Astrocyte (in vitro differentiated cells and primary cell): ENCODE measurements at regions not wholly inside any gene's neighbourhood (a gene's known extent, or its start where the extent isn't known, plus 50 kb on each side); places are given as distances from the start of the nearest gene placed in this dataset.

ENCODE experiments used
- DNase-seq: peaks from one replicate; pipeline ENCODE4 v3.0.0-alpha.2; 2010; ENCODE audit warnings: low read depth
- FAIRE-seq: peaks from 2 replicates; lab custom pipeline; 2011; peaks lifted over from hg19 to GRCh38; lab: Jason Lieb, UNC
- H2AFZ ChIP-seq: 2 replicates; pipeline ENCODE4 v1.6.0; 2012; ENCODE audit warnings: low read depth, low read length, inconsistent platforms
- H3K27ac ChIP-seq: 2 replicates; pipeline ENCODE4 v1.5.1; 2011; ENCODE audit warnings: low read depth, low read length, inconsistent platforms
- H3K27me3 ChIP-seq: 2 replicates; pipeline ENCODE4 v1.6.0; 2011; ENCODE audit warnings: low read length, inconsistent platforms; ENCODE audit not compliant: insufficient read depth
- H3K36me3 ChIP-seq: 2 replicates; pipeline ENCODE4 v1.5.1; 2011; ENCODE audit warnings: low read length, inconsistent platforms; ENCODE audit not compliant: insufficient read depth
- H3K4me1 ChIP-seq: 2 replicates; pipeline ENCODE4 v1.5.1; 2011; ENCODE audit warnings: low read length, inconsistent platforms; ENCODE audit not compliant: insufficient read depth
- H3K4me2 ChIP-seq: 2 replicates; pipeline ENCODE4 v1.6.0; 2012; ENCODE audit warnings: low read length, inconsistent platforms
- H3K4me3 ChIP-seq: 2 replicates; pipeline ENCODE4 v1.5.1; 2011; ENCODE audit warnings: low read depth, mild to moderate bottlenecking, low read length, inconsistent platforms; ENCODE audit not compliant: insufficient read depth
- H3K79me2 ChIP-seq: 2 replicates; pipeline ENCODE4 v1.6.0; 2012; ENCODE audit warnings: mild to moderate bottlenecking, low read length, inconsistent platforms; ENCODE audit not compliant: insufficient read depth
- H3K9ac ChIP-seq: 2 replicates; pipeline ENCODE4 v1.6.0; 2012; ENCODE audit warnings: mild to moderate bottlenecking, low read length, inconsistent platforms
- H3K9me3 ChIP-seq: 2 replicates; pipeline ENCODE4 v1.5.1; 2012; ENCODE audit warnings: low read depth, mild to moderate bottlenecking, low read length, inconsistent platforms; ENCODE audit not compliant: insufficient read depth
- H4K20me1 ChIP-seq: 2 replicates; pipeline ENCODE4 v1.6.0; 2012; ENCODE audit warnings: low read length, inconsistent platforms; ENCODE audit not compliant: insufficient read depth
- H3K27ac Mint-ChIP-seq: one replicate; pipeline ENCODE4 v1.8.0; 2021; ENCODE audit warnings: mild to moderate bottlenecking, mixed read lengths; ENCODE audit not compliant: unreplicated experiment
- H3K27me3 Mint-ChIP-seq: one replicate; pipeline ENCODE4 v1.8.0; 2021; ENCODE audit warnings: low read depth, mixed read lengths; ENCODE audit not compliant: unreplicated experiment
- H3K36me3 Mint-ChIP-seq: one replicate; pipeline ENCODE4 v1.8.0; 2021; ENCODE audit warnings: low read depth, mixed read lengths; ENCODE audit not compliant: unreplicated experiment
- H3K4me1 Mint-ChIP-seq: one replicate; pipeline ENCODE4 v1.8.0; 2021; ENCODE audit warnings: low read depth, mixed read lengths; ENCODE audit not compliant: unreplicated experiment
- H3K4me3 Mint-ChIP-seq: one replicate; pipeline ENCODE4 v1.8.0; 2021; ENCODE audit warnings: mild to moderate bottlenecking, moderate library complexity, mixed read lengths; ENCODE audit not compliant: unreplicated experiment
- H3K9me3 Mint-ChIP-seq: one replicate; pipeline ENCODE4 v1.8.0; 2021; ENCODE audit warnings: mild to moderate bottlenecking, mixed read lengths; ENCODE audit not compliant: unreplicated experiment
- EZH2 ChIP-seq: IDR thresholded peaks from 2 replicates; pipeline ENCODE4 v1.6.1; 2012; ENCODE audit warnings: mild to moderate bottlenecking, low read length, inconsistent platforms; ENCODE audit not compliant: insufficient read depth
- TF ChIP-seq, protein P1 (sequence below): IDR thresholded peaks from 2 replicates; pipeline ENCODE4 v1.5.1; 2011; ENCODE audit warnings: low read depth, mild to moderate bottlenecking, inconsistent platforms, low read length, moderate library complexity; ENCODE audit not compliant: insufficient read depth

DNA sequence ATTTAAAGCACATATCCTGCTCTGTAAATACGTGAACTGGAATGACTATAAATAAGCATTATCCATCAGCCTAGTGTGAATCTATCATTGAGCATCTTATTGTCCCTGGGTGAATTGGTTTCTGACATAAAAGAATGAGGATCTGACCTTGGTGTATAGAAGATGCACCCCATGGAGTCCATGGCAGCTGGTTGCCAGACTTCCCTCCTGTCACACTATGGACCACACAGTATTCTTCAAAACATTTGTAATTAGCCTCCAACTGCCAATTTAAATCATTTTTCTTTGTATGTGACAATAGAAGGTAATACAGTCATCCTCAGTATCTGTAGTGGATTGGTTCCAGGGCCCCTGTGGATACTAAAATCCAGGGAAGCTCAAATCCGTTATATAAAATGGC lies 238.1 kb upstream of the ZWINT start:
- H3K36me3 Mint-ChIP-seq: no peaks in the 10 kb centered on the region
- H3K9me3 ChIP-seq: no peaks in the 10 kb centered on the region
- no peak overlapping the region for H3K27ac Mint-ChIP-seq
- H3K4me3 Mint-ChIP-seq: no peak overlapping the region
- H3K79me2 ChIP-seq: no peaks in the 10 kb centered on the region
- DNase-seq (no peak), FAIRE-seq (no peak)
- H3K27me3 Mint-ChIP-seq: no peaks in the 10 kb centered on the region
- H3K4me3 ChIP-seq: no peak overlapping the region
- H4K20me1 ChIP-seq: no peaks in the 10 kb centered on the region
- no peak overlapping the region for H3K27ac ChIP-seq
- no peak overlapping the region for H2AFZ ChIP-seq
- H3K9me3 Mint-ChIP-seq: no peaks in the 10 kb centered on the region
- H3K4me1 ChIP-seq: no peaks in the 10 kb centered on the region
- H3K27me3 ChIP-seq: no peaks in the 10 kb centered on the region
- H3K4me2 ChIP-seq: no peak overlapping the region
- peaks cover 5% of the 10 kb centered on the region for H3K4me1 Mint-ChIP-seq
- H3K36me3 ChIP-seq: no peaks in the 10 kb centered on the region
- TF ChIP-seq, protein P1, sequence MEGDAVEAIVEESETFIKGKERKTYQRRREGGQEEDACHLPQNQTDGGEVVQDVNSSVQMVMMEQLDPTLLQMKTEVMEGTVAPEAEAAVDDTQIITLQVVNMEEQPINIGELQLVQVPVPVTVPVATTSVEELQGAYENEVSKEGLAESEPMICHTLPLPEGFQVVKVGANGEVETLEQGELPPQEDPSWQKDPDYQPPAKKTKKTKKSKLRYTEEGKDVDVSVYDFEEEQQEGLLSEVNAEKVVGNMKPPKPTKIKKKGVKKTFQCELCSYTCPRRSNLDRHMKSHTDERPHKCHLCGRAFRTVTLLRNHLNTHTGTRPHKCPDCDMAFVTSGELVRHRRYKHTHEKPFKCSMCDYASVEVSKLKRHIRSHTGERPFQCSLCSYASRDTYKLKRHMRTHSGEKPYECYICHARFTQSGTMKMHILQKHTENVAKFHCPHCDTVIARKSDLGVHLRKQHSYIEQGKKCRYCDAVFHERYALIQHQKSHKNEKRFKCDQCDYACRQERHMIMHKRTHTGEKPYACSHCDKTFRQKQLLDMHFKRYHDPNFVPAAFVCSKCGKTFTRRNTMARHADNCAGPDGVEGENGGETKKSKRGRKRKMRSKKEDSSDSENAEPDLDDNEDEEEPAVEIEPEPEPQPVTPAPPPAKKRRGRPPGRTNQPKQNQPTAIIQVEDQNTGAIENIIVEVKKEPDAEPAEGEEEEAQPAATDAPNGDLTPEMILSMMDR: no peak
- no peak for TF ChIP-seq EZH2
- no peak overlapping the region for H3K9ac ChIP-seq

DNA sequence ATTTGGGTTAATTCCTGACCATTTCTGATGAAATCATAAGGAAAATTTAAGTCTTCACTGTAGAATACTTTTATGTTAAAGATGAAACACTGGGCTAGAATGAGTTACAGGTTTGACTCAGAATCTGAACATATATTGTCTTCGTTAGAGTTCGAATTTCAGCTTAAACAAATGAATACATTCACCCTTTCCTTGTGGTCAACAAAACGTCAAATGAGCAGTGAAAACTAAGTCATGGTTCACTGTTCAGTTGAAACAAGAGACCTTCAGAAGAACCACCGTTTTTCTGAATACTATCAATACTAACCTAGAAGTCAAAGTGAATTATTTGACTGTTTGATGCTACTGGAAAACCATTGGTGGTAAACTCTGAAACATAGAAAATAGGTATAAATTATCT lies 235.2 kb upstream of the ZWINT start:
- H3K9me3 Mint-ChIP-seq: no peaks in the 10 kb centered on the region
- Histone ChIP-seq H3K4me3 (no peak overlapping the region), H4K20me1 (no peaks in the 10 kb centered on the region), H3K9me3 (no peaks in the 10 kb centered on the region), H3K79me2 (no peaks in the 10 kb centered on the region), H3K27ac (no peak overlapping the region), H3K4me1 (no peaks in the 10 kb centered on the region), H3K27me3 (no peaks in the 10 kb centered on the region), H3K36me3 (no peaks in the 10 kb centered on the region), H2AFZ (no peak overlapping the region), H3K9ac (no peak overlapping the region), H3K4me2 (no peak overlapping the region)
- H3K27me3 Mint-ChIP-seq: no peaks in the 10 kb centered on the region
- peaks cover 5% of the 10 kb centered on the region for H3K4me1 Mint-ChIP-seq
- FAIRE-seq: no peak
- H3K4me3 Mint-ChIP-seq: no peak overlapping the region
- TF ChIP-seq, protein P1: no peak
- TF ChIP-seq EZH2: no peak
- no peak overlapping the region for H3K27ac Mint-ChIP-seq
- no peak for DNase-seq
- H3K36me3 Mint-ChIP-seq: no peaks in the 10 kb centered on the region

DNA sequence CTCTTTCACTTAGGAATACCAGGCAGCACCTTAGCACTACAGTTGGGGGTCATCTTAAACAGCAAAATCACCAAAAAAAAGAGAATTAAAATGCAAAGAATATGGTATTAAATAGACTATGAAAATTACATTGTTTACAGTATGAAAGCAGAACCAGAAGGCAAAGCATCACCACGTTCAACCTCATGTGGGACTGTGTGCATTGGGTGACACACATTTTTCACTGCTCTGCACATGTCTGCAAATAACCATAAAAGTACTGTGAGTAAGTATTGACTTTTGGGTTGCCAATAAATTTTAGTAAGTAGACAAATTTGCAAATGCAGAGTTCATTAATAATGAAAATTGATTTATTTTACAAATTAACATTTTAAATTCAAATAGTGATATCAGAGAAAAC lies 232.1 kb upstream of the ZWINT start:
- Mint-ChIP-seq H3K27ac (no peak overlapping the region), H3K27me3 (no peaks in the 10 kb centered on the region), H3K4me3 (no peak overlapping the region), H3K9me3 (no peaks in the 10 kb centered on the region), H3K4me1 (peaks cover 5% of the 10 kb centered on the region), H3K36me3 (no peaks in the 10 kb centered on the region)
- Histone ChIP-seq H3K27ac (no peak overlapping the region), H3K27me3 (no peaks in the 10 kb centered on the region), H3K9ac (no peak overlapping the region), H3K4me2 (no peak overlapping the region), H3K9me3 (no peaks in the 10 kb centered on the region), H2AFZ (no peak overlapping the region), H3K79me2 (no peaks in the 10 kb centered on the region), H4K20me1 (no peaks in the 10 kb centered on the region), H3K36me3 (no peaks in the 10 kb centered on the region), H3K4me1 (no peaks in the 10 kb centered on the region), H3K4me3 (no peak overlapping the region)
- FAIRE-seq (no peak), DNase-seq (no peak)
- TF ChIP-seq, protein P1: no peak
- no peak for TF ChIP-seq EZH2
